SJCRH30 (cell line): ENCODE measurements at regions not wholly inside any gene's neighbourhood (a gene's known extent, or its start where the extent isn't known, plus 50 kb on each side); places are given as distances from the start of the nearest gene placed in this dataset.
A peak's percentile ranks its signal among the peaks of the same experiment; 100 is the strongest.

ENCODE experiments used
- DNase-seq, 2 experiments: peaks; one replicate each; pipeline ENCODE4 v3.0.0-alpha.2; 2015 to 2020
- H3K27ac ChIP-seq: fragments of 250-450 bp; sonication (Bioruptor Pico); 2 replicates; pipeline ENCODE4 v1.5.1; 2020; ENCODE audit warnings: mild to moderate bottlenecking, moderate library complexity
- H3K27me3 ChIP-seq: fragments of 250-450 bp; sonication (Bioruptor Pico); 2 replicates; pipeline ENCODE4 v1.5.1; 2020; ENCODE audit warnings: mild to moderate bottlenecking, moderate library complexity
- H3K36me3 ChIP-seq: fragments of 250-450 bp; sonication (Bioruptor Pico); 2 replicates; pipeline ENCODE4 v1.5.1; 2020; ENCODE audit warnings: mild to moderate bottlenecking, moderate library complexity
- H3K4me1 ChIP-seq: fragments of 250-450 bp; sonication (Bioruptor Pico); 2 replicates; pipeline ENCODE4 v1.5.1; 2020; ENCODE audit warnings: mild to moderate bottlenecking, moderate library complexity
- H3K4me3 ChIP-seq: fragments of 250-450 bp; sonication (Bioruptor Pico); 2 replicates; pipeline ENCODE4 v1.5.1; 2020; ENCODE audit warnings: mild to moderate bottlenecking, moderate library complexity
- H3K9me3 ChIP-seq: fragments of 250-450 bp; sonication (Bioruptor Pico); replicated peaks from 2 replicates; pipeline ENCODE4 v1.5.1; 2020; ENCODE audit warnings: mild to moderate bottlenecking, moderate library complexity

DNA sequence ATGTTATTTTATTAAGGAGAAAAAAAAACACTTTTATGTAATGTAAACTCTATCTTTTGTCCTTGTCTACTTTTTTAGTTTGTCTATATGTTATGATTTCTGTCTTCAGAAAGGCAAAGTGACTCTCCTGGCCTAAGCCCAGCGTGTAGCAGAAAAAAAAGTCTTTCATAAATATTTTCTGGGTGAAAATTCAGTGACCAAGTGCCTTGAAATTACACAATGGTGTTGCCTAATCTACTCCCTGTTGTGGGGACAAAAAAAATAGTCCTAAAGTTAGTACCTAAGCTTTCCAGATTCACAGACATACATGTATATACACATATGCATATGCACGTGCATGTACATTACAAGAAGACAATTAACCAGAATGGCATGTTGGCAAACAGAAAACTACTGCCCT lies 1257.8 kb upstream of the SORCS1 start:
- H3K27ac ChIP-seq = no peak overlapping the region
- H3K27me3 ChIP-seq = no peaks in the 10 kb centered on the region
- H3K36me3 ChIP-seq = no peaks in the 10 kb centered on the region
- DNase-seq = no peak
- no peaks in the 10 kb centered on the region for H3K9me3 ChIP-seq
- no peaks in the 10 kb centered on the region for H3K4me1 ChIP-seq
- no peak overlapping the region for H3K4me3 ChIP-seq

DNA sequence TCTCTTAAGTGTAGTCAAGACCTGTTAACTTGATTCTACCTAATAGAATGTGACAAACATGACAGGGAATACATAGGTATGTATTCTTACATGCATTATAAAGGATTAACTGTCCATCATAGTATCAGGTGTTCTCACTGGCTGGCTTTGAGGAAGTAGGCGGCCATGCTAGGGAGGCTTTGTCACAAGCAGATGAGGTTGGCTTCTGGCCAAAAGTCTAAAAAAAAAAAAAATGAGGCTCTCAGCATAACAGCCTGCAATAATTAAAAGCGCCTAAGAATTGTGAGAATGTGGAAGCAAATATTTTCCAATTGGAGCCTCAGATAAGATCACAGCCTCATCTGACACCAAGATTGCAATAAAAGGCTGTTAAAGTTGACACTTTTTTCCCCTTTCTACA lies 1256.8 kb upstream of the SORCS1 start:
- no peak overlapping the region for H3K27ac ChIP-seq
- H3K9me3 ChIP-seq = no peaks in the 10 kb centered on the region
- no peaks in the 10 kb centered on the region for H3K36me3 ChIP-seq
- DNase-seq = peak in 1 of 2 experiments; percentile 23
- no peaks in the 10 kb centered on the region for H3K4me1 ChIP-seq
- H3K4me3 ChIP-seq = no peak overlapping the region
- no peaks in the 10 kb centered on the region for H3K27me3 ChIP-seq

DNA sequence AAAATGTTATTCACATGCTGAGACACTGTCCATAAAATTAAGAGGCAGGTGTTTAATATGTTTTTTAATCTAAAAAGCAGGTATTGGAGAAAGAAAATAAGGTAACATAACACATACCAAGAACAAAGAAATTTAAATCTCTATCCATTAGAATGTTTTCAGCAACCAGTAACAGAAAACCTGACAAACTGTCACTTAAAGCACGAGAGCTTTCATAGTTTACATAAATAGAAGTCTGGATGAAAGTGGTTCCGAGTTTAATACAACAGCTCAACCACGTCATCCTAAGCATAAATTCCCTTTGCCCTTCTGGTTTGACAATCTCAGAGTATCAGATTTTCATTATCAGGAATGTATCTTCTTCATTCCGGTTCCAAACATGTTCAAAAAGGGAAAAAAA lies 1249.4 kb upstream of the SORCS1 start:
- Histone ChIP-seq H3K4me1 (no peaks in the 10 kb centered on the region), H3K4me3 (no peak overlapping the region), H3K36me3 (no peaks in the 10 kb centered on the region), H3K9me3 (no peaks in the 10 kb centered on the region), H3K27ac (no peak overlapping the region), H3K27me3 (no peaks in the 10 kb centered on the region)
- DNase-seq = no peak

DNA sequence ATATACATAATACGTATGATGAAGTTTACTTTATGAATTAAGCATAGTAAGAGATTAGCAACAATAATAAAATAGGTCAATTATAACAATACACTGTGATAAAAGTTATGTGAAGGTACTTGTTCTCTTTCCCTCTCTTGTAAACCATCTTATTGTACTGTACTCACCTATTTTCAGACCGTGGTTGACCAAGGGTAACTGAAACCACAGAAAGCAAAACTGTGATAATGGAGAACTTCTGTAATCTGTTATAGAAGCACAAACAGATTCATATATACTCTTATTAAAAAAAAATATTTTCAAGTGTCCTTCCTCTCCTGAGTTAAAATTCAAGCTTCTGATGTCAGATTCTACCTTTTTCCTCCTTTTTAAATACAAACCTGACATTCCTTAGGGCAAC lies 1247.8 kb upstream of the SORCS1 start:
- Histone ChIP-seq H3K27ac (no peak overlapping the region), H3K36me3 (no peaks in the 10 kb centered on the region), H3K4me3 (no peak overlapping the region), H3K9me3 (no peaks in the 10 kb centered on the region), H3K4me1 (no peaks in the 10 kb centered on the region), H3K27me3 (no peaks in the 10 kb centered on the region)
- DNase-seq = no peak

DNA sequence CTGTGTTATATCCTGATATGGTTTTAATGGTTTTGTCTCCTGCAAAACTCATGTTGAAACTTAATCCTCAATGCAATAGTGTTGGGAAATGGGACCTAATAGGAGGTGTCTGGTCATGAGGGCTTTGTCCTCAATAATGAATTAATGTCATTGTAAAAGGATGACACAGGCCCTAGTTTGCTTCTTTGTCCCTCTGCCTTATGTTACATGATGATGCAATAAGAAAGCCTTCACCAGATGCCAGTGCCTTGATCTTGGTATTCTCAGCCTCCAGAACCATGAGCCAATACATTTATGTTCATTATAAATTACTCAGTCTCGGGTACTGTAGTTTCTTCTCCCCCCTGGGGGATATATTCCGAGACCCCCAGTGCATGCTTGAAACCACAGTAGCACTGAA lies 1247.4 kb upstream of the SORCS1 start:
- Histone ChIP-seq H3K4me1 (no peaks in the 10 kb centered on the region), H3K27me3 (no peaks in the 10 kb centered on the region), H3K4me3 (no peak overlapping the region), H3K9me3 (no peaks in the 10 kb centered on the region), H3K27ac (no peak overlapping the region), H3K36me3 (no peaks in the 10 kb centered on the region)
- DNase-seq = no peak

DNA sequence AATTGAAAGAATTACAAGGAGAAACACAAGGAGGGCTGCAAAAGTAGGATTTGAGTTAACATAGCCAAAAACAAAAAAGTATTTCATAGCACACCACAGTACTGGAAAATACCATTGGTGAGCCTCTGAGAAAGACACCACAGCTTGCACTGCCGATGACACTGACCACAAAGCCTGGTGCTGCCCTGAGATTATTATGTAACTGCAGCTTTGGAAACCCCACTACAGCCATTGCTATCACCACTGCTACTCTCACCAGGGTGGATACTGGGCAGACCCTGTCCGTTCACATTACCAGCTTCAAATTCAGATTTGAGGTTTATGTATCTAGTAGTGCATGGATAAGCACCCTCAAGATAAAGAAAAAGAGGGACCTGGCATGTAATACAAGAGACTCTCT lies 1246.7 kb upstream of the SORCS1 start:
- H3K27me3 ChIP-seq = no peaks in the 10 kb centered on the region
- no peak overlapping the region for H3K27ac ChIP-seq
- H3K36me3 ChIP-seq = no peaks in the 10 kb centered on the region
- H3K9me3 ChIP-seq = no peaks in the 10 kb centered on the region
- H3K4me3 ChIP-seq = no peak overlapping the region
- H3K4me1 ChIP-seq = no peaks in the 10 kb centered on the region
- DNase-seq = no peak

DNA sequence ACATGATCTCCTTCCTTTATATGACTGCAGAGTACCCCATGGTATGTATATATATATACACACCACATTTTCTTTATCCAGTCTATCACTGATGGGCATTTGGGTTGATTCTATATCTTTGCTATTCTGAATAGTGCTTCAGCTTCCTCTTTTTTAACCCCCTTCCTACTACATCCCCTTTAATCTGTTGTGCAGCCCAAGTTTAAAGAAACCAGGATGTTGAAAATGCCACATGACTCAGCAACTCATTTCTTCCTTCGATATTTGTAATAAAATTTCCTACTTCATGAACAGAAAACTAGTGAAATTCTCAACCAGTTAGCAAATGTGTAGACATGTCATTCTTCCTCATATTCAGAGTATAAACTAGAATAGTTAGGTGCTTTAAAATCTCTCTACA lies 1245.7 kb upstream of the SORCS1 start:
- H3K4me1 ChIP-seq = no peaks in the 10 kb centered on the region
- H3K4me3 ChIP-seq = no peak overlapping the region

DNA sequence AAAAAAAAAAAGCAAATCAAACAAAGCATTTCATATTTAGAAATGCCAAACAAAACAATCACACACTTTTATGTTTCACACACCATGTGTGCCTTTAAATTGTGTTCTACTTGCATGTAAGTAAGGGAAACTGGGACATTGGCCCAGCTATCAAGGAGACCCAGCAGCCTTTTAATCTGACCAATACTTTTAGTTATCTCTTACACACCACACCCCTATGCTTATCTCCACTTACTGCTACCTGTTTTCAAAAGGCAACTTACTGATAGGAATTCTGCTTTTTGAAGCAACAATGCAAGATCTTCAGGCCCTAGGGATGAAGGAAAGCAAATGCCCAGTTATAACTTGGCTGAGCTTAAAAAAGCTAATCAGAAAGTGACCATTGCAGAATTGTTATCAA lies 1244.8 kb upstream of the SORCS1 start:
- no peak overlapping the region for H3K4me3 ChIP-seq
- H3K27ac ChIP-seq = no peak overlapping the region
- no peak for DNase-seq
- no peaks in the 10 kb centered on the region for H3K27me3 ChIP-seq
- H3K36me3 ChIP-seq = no peaks in the 10 kb centered on the region
- H3K4me1 ChIP-seq = no peaks in the 10 kb centered on the region
- no peaks in the 10 kb centered on the region for H3K9me3 ChIP-seq

More for the DNA sequence above, 1245.7 kb upstream of the SORCS1 start:
- DNase-seq = no peak
- no peak overlapping the region for H3K27ac ChIP-seq
- H3K36me3 ChIP-seq = no peaks in the 10 kb centered on the region
- no peaks in the 10 kb centered on the region for H3K27me3 ChIP-seq
- H3K9me3 ChIP-seq = no peaks in the 10 kb centered on the region

DNA sequence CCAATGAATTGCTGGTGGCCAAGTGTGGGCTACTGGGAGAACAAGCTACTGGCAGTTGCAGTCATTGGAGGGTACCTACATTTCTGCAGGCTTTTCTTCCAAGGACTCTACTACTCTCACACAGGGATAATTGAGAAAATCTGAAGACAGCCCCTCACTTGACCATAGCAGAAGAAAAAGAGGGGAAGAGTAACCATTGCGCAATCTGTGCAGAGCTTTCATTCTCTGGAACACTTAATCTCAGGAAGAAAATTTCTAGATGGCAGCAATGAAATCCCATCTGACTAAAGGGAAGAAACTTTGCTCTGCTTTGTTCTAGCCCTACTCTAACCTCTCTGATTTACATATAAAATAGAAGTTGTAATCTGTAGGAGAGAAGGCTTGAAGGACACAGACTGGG lies 1239.6 kb upstream of the SORCS1 start:
- Histone ChIP-seq H3K4me1 (no peaks in the 10 kb centered on the region), H3K4me3 (no peak overlapping the region), H3K27me3 (no peaks in the 10 kb centered on the region), H3K27ac (no peak overlapping the region), H3K36me3 (no peaks in the 10 kb centered on the region), H3K9me3 (no peaks in the 10 kb centered on the region)
- DNase-seq = no peak

DNA sequence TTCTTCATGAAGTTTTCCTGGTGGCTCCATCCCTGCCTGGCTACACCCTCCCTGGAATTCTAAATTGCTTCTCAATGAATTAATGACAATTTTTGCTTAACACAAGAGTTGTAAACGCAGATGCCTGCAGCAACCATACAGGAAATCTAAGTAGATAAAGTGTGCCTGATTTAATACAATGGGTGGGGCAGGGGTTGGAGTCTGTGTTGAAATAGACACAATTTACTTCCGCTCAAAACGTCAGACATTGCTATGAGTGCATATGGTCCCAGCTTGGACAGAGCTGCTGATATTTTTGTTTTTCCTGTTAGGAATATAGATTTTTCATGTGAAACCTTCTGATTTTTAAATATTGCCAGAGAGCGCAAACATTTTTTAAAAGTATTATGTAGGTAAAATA lies 1235.0 kb upstream of the SORCS1 start:
- H3K27ac ChIP-seq = no peak overlapping the region
- H3K9me3 ChIP-seq = no peaks in the 10 kb centered on the region
- DNase-seq = no peak

DNA sequence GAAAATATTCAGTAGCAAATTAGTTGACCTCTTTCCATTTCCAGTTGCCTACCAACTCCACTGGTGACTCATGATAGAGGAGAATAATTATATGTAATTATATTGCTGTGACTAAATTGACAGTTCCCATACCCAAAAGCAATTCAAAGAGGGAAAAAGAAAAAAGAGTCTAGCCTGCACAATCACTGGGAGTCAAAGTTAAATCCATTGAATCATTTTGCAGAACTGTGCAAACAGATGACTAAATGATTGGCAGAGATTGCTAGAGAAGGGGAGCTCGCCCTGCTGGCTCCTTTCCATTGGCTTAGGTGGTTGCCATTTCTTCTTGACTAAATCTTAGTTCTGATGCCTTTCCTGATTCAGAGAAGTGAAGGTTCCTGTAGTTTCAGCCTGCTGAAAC lies 1228.6 kb upstream of the SORCS1 start:
- Histone ChIP-seq H3K27me3 (no peaks in the 10 kb centered on the region; the same call in 1 of the 2 replicates), H3K36me3 (no peaks in the 10 kb centered on the region), H3K27ac (no peak overlapping the region), H3K9me3 (no peaks in the 10 kb centered on the region), H3K4me1 (no peaks in the 10 kb centered on the region), H3K4me3 (no peak overlapping the region)
- DNase-seq = no peak

More for the DNA sequence above, 1235.0 kb upstream of the SORCS1 start:
- no peaks in the 10 kb centered on the region for H3K4me1 ChIP-seq
- no peaks in the 10 kb centered on the region for H3K27me3 ChIP-seq
- H3K4me3 ChIP-seq = no peak overlapping the region
- H3K36me3 ChIP-seq = no peaks in the 10 kb centered on the region

DNA sequence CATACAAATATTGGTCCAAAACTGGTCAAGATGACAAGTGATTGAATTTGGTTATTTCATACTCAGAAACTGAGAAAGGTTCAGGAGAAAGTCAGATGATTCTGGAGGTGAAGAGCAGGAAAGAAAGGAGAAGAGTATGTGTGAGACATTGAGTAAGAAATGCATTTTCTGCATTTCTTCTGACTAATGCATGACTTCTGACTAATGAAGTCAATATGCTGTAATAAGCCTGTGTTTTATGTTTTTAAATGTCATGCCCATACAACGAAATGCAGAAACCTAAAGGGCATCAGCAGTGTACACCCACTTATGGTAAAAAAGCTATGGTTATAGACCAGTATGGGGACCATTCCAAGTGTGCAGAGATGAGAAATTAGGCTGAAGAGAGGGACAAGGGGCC lies 1227.8 kb upstream of the SORCS1 start:
- no peak overlapping the region for H3K4me3 ChIP-seq
- no peaks in the 10 kb centered on the region for H3K4me1 ChIP-seq
- no peak overlapping the region for H3K27ac ChIP-seq
- no peaks in the 10 kb centered on the region for H3K36me3 ChIP-seq
- no peak for DNase-seq
- H3K27me3 ChIP-seq = no peaks in the 10 kb centered on the region; the same call in 1 of the 2 replicates
- no peaks in the 10 kb centered on the region for H3K9me3 ChIP-seq

DNA sequence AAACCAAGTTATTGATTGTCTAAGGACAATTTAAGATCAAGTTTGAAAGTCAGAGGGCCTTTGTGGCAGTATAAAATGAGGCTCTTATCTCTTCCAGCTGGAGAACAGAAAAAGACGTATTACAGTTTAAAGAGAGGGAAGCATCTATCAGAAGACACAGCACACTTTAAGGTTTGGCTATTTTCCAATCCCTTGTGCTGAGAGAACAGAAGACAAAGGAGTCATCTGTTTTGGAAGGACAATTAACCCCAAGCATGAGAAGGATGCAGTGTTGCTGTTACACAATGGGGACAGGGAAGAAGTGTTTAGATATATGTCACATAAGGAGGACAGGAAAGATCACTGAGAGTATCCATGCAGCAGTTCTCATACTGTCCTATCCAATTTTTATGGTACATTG lies 1224.2 kb upstream of the SORCS1 start:
- Histone ChIP-seq H3K4me1 (no peaks in the 10 kb centered on the region), H3K4me3 (no peak overlapping the region), H3K27me3 (no peaks in the 10 kb centered on the region; the same call in 1 of the 2 replicates), H3K36me3 (no peaks in the 10 kb centered on the region), H3K27ac (no peak overlapping the region), H3K9me3 (no peaks in the 10 kb centered on the region)
- DNase-seq = peak in 1 of 2 experiments; percentile 12

DNA sequence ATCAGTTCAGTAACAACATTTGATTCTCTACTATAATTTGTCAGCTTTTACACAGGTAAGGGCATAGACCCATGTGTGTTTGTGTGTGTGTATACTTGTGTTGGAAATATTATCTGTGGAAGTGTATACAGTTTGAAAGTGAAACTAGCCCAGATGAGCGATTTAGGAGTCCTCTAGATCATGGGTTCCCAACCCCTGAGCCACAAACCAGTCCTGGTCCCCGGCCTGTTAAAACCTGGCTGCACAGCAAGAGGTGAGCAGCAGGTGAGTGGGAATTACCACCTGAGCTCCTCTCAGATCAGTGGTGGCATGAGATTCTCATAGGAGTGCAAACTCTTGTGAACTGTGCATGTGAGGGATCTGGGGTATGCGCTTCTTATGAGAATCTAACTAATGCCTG lies 1221.5 kb upstream of the SORCS1 start:
- Histone ChIP-seq H3K27me3 (no peaks in the 10 kb centered on the region; the same call in 1 of the 2 replicates), H3K4me3 (no peak overlapping the region), H3K36me3 (no peaks in the 10 kb centered on the region), H3K4me1 (no peaks in the 10 kb centered on the region), H3K27ac (no peak overlapping the region), H3K9me3 (no peaks in the 10 kb centered on the region)
- DNase-seq = no peak

DNA sequence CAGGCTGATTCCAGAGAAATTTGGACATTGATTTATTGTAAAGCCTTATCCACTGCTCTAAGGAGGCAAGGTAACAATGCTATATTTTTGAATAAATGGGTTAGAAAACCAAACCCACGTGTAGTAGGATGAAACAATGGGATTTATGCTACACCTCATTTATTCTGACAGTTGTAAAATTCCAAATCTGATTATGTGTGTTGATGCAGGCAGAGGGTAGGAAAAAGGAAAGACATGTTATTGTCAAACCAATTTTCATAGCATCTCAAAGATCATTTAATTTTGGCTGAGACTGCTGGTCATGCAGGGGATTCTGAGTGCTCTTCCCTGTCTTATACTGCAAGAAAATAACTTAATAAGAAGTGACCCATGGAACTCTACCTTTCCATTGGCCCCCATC lies 1219.9 kb upstream of the SORCS1 start:
- DNase-seq = no peak
- H3K36me3 ChIP-seq = no peaks in the 10 kb centered on the region
- no peaks in the 10 kb centered on the region for H3K4me1 ChIP-seq
- no peak overlapping the region for H3K4me3 ChIP-seq
- no peak overlapping the region for H3K27ac ChIP-seq
- no peaks in the 10 kb centered on the region for H3K27me3 ChIP-seq
- no peaks in the 10 kb centered on the region for H3K9me3 ChIP-seq

DNA sequence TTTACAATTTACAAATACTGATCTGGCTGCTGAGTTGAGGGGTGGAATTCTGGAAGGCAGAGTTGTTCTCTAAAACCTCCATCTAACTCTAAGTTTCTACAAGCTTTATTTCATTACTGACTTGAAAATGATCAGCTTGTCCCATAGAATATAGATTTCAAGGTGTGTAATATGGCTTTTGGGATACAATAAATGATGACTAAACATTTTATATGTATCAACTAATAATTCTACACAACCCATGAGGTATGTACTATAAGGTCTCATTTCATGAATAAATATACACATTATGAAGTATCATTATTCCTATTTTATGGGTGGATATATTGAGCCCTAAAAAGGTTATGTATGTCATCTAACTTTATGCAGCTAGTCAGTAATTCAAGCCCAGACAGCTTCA lies 1214.3 kb upstream of the SORCS1 start:
- DNase-seq = no peak
- Histone ChIP-seq H3K4me1 (no peaks in the 10 kb centered on the region), H3K36me3 (no peaks in the 10 kb centered on the region), H3K27ac (no peak overlapping the region), H3K4me3 (no peak overlapping the region), H3K9me3 (no peaks in the 10 kb centered on the region), H3K27me3 (no peaks in the 10 kb centered on the region)

DNA sequence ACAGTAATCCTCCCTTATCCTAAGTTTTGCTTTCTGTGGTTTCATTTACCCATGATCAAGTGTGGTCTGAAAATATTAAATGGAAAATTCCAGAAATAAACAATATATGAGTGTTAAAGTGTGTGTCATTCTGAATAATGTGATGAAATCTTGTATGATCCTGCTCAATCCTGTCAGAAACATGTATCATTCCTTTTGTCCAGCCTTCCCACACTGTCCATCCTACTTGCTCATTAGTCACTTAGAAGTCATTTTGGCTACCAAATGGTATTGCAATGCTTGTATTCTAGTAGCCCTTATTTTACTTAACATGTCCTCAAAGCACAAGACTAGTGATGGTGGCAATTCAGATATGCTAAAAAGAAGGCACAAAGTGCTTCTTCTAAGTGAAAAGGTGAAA lies 1211.2 kb upstream of the SORCS1 start:
- no peak overlapping the region for H3K4me3 ChIP-seq
- no peaks in the 10 kb centered on the region for H3K9me3 ChIP-seq
- no peak overlapping the region for H3K27ac ChIP-seq
- H3K27me3 ChIP-seq = no peaks in the 10 kb centered on the region
- no peak for DNase-seq
- H3K4me1 ChIP-seq = no peaks in the 10 kb centered on the region
- no peaks in the 10 kb centered on the region for H3K36me3 ChIP-seq
